LNCAP (cell line): ENCODE measurements at regions not wholly inside any gene's neighbourhood (a gene's known extent, or its start where the extent isn't known, plus 50 kb on each side); places are given as distances from the start of the nearest gene placed in this dataset.

Experiments
- CTCF ChIP-seq: fragments of 450-650 bp; IDR thresholded peaks from 2 replicates; pipeline ENCODE4 v1.5.1; 2017; ENCODE audit warnings: mild to moderate bottlenecking

- TF ChIP-seq CTCF = no peak
Observed at GRCh38 chr9:101951598-101951997, 213.2 kb upstream of the GRIN3A start.

GRCh38 chr9:101931756-101932155, 193.3 kb upstream of the GRIN3A start:
- no peak for TF ChIP-seq CTCF

- no peak for TF ChIP-seq CTCF
Observed at GRCh38 chr9:101930783-101931182, 192.3 kb upstream of the GRIN3A start.

- TF ChIP-seq CTCF = no peak
Observed at GRCh38 chr9:101925498-101925897, 187.1 kb upstream of the GRIN3A start.

- no peak for TF ChIP-seq CTCF
Observed at GRCh38 chr9:101923451-101923850, 185.0 kb upstream of the GRIN3A start.

GRCh38 chr9:101915482-101915881, 177.0 kb upstream of the GRIN3A start:
- TF ChIP-seq CTCF = no peak

- no peak for TF ChIP-seq CTCF
Observed at GRCh38 chr9:101912698-101913097, 174.3 kb upstream of the GRIN3A start.

- no peak for TF ChIP-seq CTCF
Observed at GRCh38 chr9:101907466-101907865, 169.0 kb upstream of the GRIN3A start.
